Right lobe of liver (tissue), 6 donors: ENCODE measurements at regions not wholly inside any gene's neighbourhood (a gene's known extent, or its start where the extent isn't known, plus 50 kb on each side); places are given as distances from the start of the nearest gene placed in this dataset.

ENCODE experiments used
- ATAC-seq, 4 donors: fragments of 200-7000 bp; cut with Tn5 transposase; one replicate each; pipeline ENCODE4 v1.9.1; 2020; ENCODE audit warnings: mild to moderate bottlenecking in 4 of 4, moderate library complexity in 4 of 4
- DNase-seq, 3 donors: peaks; one replicate each; pipeline ENCODE4 v3.0.0-alpha.2; 2020
- H3K27ac ChIP-seq, 3 donors: fragments of 200-600 bp; one replicate each; pipeline ENCODE4 v1.8.0; 2022
- H3K27me3 ChIP-seq, 2 donors: fragments of 200-600 bp; one replicate each; pipeline ENCODE4 v1.8.0; 2022
- H3K36me3 ChIP-seq, 4 donors: fragments of 200-600 bp; sonication (generic) in 1 of 4; one replicate each; pipeline versions ENCODE4 v1.5.1 to v1.8.0; 2017 to 2022; ENCODE audit warnings: control low read depth in 1 of 4
- H3K4me1 ChIP-seq, 4 donors: fragments of 200-600 bp; sonication (generic) in 1 of 4; one replicate each; pipeline versions ENCODE4 v1.5.1 to v1.8.0; 2017 to 2022; ENCODE audit warnings: control low read depth in 1 of 4
- H3K4me3 ChIP-seq, 3 donors: fragments of 200-600 bp; one replicate each; pipeline ENCODE4 v1.8.0; 2022
- H3K9me3 ChIP-seq, 4 donors: fragments of 200-600 bp; sonication (generic) in 1 of 4; one replicate each; pipeline versions ENCODE4 v1.5.1 to v1.8.0; 2017 to 2022; ENCODE audit warnings: control low read depth in 1 of 4
- CTCF ChIP-seq, 4 donors: fragments of 200-600 bp in 3 of 4; fragments of 450-650 bp in 1 of 4; IDR thresholded peaks; one replicate each; pipeline versions ENCODE4 v1.5.1 to v1.8.0; 2016 to 2022; ENCODE audit warnings: antibody characterized with exemption in 4 of 4, mild to moderate bottlenecking in 2 of 4
- POLR2A ChIP-seq: fragments of 450-650 bp; IDR thresholded peaks from one replicate; pipeline ENCODE4 v1.6.1; 2017; ENCODE audit warnings: antibody characterized with exemption, mild to moderate bottlenecking
- WGBS: methylation state at CpG from one replicate; pipeline ENCODE4 v1.1.6; 2018; ENCODE audit warnings: low coverage, low lambda C conversion rate; ENCODE audit not compliant: insufficient coverage; ENCODE audit errors: missing lambda C conversion rate; 5-methylcytosine and 5-hydroxymethylcytosine counted together
- intact Hi-C, 2 donors: fragments of 100-400 bp; cut with DNase I; formaldehyde crosslinking; loops; one replicate each; pipeline versions ENCODE4 v1.11.2 to v1.14.1; 2022
- donor health status: DM: no; HTN: yes; CAD: no.
- donor health status: DM: no; HTN: no; CAD: no.
- donor health status: DM: no; HTN: no; CAD: no.
- donor health status: DM: no; HTN: yes; CAD: no.
- donor health status: DM: no; HTN: yes; CAD: no.

GRCh38 chr4:17072483-17072882, 174.0 kb upstream of the LDB2 start:
- Histone ChIP-seq H3K4me3 (no peak overlapping the region), H3K9me3 (no peaks in the 10 kb centered on the region), H3K4me1 (no peaks in the 10 kb centered on the region), H3K27ac (no peak overlapping the region), H3K27me3 (no peaks in the 10 kb centered on the region), H3K36me3 (no peaks in the 10 kb centered on the region)
- intact Hi-C loops = no loop called here
- WGBS = 19% methylated on average over 3 of the region's 3 CpGs
- ATAC-seq (peak; percentile 59 to 80 (median 63)), DNase-seq (no peak)
- TF ChIP-seq POLR2A = no peak
- no peak for TF ChIP-seq CTCF (IDR thresholded peaks at IDR 0.05)

GRCh38 chr4:17068891-17069290, 170.4 kb upstream of the LDB2 start:
- H3K4me1 ChIP-seq = no peaks in the 10 kb centered on the region
- H3K4me3 ChIP-seq = no peak overlapping the region
- intact Hi-C loops = no loop called here
- ATAC-seq (no peak), DNase-seq (no peak)
- H3K36me3 ChIP-seq = no peaks in the 10 kb centered on the region
- no peak overlapping the region for H3K27ac ChIP-seq
- 57% methylated on average over 4 of the region's 4 CpGs for WGBS
- no peaks in the 10 kb centered on the region for H3K27me3 ChIP-seq
- TF ChIP-seq POLR2A = no peak
- no peak for TF ChIP-seq CTCF (IDR thresholded peaks at IDR 0.05)
- H3K9me3 ChIP-seq = no peaks in the 10 kb centered on the region

- 39% methylated on average over 2 of the region's 2 CpGs for WGBS
- TF ChIP-seq POLR2A (no peak), CTCF (IDR thresholded peaks at IDR 0.05) (no peak)
- DNase-seq (no peak), ATAC-seq (no peak)
- Histone ChIP-seq H3K4me1 (no peaks in the 10 kb centered on the region), H3K27ac (no peak overlapping the region), H3K9me3 (no peaks in the 10 kb centered on the region), H3K36me3 (no peaks in the 10 kb centered on the region), H3K4me3 (no peak overlapping the region), H3K27me3 (no peaks in the 10 kb centered on the region)
- intact Hi-C loops = no loop called here
Observed at GRCh38 chr4:17068392-17068791, 169.9 kb upstream of the LDB2 start.

GRCh38 chr4:17066972-17067371, 168.5 kb upstream of the LDB2 start:
- H3K9me3 ChIP-seq = no peaks in the 10 kb centered on the region
- DNase-seq (no peak), ATAC-seq (no peak)
- no peaks in the 10 kb centered on the region for H3K4me1 ChIP-seq
- no peak for TF ChIP-seq CTCF (IDR thresholded peaks at IDR 0.05)
- TF ChIP-seq POLR2A = no peak
- 46% methylated on average over 4 of the region's 4 CpGs for WGBS
- H3K27me3 ChIP-seq = no peaks in the 10 kb centered on the region
- H3K27ac ChIP-seq = no peak overlapping the region
- intact Hi-C loops = no loop called here
- H3K36me3 ChIP-seq = no peaks in the 10 kb centered on the region
- H3K4me3 ChIP-seq = no peak overlapping the region

GRCh38 chr4:17066236-17066635, 167.8 kb upstream of the LDB2 start:
- DNase-seq (no peak), ATAC-seq (no peak)
- H3K36me3 ChIP-seq = no peaks in the 10 kb centered on the region
- WGBS = 11% methylated on average over 1 of the region's 1 CpG
- H3K27ac ChIP-seq = no peak overlapping the region
- intact Hi-C loops = no loop called here
- H3K4me3 ChIP-seq = no peak overlapping the region
- H3K4me1 ChIP-seq = no peaks in the 10 kb centered on the region
- no peaks in the 10 kb centered on the region for H3K9me3 ChIP-seq
- H3K27me3 ChIP-seq = no peaks in the 10 kb centered on the region
- TF ChIP-seq CTCF (IDR thresholded peaks at IDR 0.05) (no peak), POLR2A (no peak)
